DMS153 (cell line): ENCODE measurements at regions not wholly inside any gene's neighbourhood (a gene's known extent, or its start where the extent isn't known, plus 50 kb on each side); places are given as distances from the start of the nearest gene placed in this dataset.

Source experiments
- DNase-seq: peaks from one replicate; lab custom pipeline; 2025; lab: John Stamatoyannopoulos, UW

DNA sequence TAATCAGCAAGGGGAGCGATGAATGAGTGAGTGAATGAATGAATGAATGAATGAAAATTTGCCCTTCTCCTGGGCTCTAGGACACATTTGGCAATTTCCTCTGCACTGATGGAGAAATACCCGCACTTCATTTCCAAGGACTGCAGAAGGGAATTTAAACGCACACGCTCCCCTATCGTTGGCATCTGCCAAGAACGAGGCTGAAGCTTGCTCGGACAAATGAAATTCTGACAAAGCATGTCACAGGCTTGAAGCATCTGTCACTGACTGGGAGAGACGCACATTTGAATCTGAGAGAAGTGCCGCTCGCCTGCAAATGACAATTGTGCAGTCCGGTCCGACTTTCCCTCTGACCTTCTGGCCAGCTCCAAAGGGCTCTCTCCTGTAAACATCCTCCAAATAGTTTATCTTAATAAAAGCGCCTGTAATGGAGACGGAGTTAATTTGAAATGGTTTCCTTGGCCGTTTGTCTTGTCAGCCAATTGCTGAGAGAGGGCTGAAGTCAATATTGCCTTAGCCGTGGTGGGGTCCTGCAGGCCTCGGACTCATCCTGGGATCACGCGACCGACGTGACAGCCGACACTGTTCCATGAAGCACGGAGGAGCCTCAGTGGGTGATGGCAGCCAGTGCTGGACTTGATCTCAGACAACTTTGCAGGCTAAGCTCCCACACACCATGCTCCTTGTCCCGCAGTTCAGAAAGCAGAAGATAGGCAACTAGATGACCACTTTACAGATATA, 260.7 kb downstream of the MN1 start:
- no peak for DNase-seq

DNA sequence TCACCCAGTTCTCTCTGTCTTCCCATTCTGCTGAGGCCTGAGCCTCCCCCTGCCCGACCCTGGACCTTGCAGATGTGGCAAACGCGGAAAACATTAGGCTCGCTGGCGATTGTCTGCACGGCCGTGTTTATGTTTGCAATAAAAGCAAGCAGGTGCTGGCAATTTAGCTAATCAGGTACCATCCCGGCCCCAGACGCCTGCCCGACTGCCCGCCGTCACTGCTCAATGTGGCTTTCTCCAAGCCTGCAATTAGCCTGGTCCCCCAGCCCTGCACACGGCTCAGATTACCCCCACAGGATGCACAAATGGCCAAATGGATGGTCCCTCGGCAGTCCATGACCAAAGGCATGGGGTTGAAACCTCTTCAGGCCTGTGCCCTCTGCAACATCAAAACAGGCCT, 259.7 kb downstream of the MN1 start:
- peak; percentile 27 for DNase-seq

DNA sequence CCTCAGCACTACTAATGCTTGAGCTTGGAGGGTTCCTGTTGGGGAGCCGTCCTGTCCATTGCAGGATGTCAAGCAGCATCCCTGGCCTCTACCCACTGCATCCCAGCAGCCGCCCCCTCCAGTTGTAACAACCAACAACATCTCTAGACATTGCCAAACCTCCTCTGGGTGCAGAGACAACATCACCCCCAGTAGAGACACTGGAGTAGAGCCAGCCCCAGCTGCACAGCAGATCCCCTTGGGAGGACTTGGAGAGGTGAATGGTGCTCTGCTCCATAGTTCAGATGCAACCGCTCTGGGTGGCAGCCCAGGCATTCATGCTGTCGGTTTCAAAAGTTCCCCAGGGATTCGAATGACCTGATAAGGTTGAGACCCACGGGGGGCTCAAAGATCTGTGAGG, 259.0 kb downstream of the MN1 start:
- DNase-seq = peak; percentile 5

DNA sequence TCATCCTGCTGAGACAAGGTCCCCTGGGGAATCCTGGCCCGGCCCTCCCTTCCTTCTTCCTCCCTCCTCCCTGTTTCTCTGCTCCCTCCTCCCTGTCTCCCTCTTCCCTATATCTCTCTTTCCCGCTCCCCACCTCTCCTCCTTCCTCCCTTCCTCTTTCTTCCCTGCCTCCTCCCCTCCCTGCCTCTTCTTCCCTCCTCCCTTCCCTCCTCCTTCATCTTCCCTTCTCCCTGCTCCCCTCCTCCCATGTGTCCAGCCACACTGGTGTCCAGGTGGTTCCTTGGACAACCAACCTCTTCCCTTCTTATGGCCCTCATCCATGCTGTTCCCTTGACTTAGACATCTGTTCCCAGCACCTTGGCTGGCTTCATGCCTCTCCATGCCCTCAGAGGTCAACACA, 258.1 kb downstream of the MN1 start:
- DNase-seq = no peak

DNA sequence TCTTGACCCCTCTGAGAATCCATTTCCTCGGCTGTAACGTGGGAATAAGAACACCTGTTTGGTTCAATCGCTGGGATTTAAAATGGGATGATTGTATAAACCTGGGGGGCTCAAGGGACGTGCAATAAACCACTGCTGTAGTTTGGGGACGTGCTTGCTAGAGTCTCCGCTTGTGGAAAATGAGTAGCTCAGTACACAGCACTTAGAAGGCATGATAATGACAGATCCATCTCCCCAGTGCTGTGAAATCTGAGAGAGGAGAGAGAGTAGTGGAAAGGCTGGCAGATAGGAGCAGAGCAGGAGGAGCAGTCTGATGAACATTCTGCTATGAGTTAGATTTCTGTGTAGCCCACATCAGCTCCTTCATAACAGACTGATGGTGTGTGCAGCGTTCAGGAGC, 256.5 kb downstream of the MN1 start:
- DNase-seq = no peak

DNA sequence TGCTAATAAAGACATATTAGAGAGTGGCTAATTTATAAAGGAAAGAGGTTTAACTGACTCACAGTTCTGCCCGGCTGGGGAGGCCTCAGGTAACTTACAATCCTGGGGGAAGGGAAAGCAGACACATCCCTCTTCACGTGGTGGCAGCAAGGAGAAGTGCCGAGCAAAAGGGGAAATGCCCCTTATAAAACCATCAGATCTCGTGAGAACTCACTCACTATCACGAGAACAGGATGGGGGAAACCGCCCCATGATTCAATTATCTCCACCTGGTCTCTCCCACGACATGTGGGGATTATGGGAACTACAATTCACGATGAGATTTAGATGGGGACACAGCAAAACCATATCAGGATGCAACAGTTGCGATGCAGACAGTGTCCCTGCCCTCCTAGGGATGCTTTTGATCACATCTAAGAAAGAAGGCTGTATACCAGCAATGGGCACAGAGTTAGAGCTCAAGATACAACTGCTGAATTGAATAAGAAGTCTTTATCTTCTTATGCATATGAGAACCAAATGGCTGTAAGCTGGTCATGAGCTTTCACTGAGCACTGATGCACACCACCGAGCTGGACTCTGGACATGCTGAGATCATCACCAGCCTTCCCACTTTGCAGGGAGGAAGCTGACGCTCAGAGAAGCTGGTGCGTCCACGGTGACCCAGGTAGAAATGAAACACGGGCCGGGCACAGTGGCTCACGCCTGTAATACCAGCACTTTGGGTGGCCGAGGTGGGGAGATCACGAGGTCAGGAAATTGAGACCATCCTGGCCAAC, 255.2 kb downstream of the MN1 start:
- DNase-seq = no peak

DNA sequence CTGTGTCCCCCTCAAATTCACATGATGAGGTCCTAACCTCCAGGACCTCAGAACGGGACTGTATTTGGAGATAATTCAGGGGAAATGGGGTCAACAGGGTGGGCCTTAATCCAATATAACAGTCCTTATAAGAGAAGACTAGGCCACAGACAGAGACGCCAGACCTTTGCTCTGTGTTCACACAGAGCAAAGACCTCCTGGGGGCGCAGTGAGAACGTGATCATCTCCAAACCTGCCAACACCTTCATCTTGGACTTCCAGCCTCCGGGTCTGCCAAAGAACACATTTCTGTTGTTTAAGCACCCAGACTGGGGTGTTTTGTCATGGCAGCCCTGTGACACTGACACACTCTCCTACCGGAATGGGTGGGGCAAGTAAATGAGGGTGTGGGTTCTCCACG, 250.2 kb downstream of the MN1 start:
- no peak for DNase-seq

DNA sequence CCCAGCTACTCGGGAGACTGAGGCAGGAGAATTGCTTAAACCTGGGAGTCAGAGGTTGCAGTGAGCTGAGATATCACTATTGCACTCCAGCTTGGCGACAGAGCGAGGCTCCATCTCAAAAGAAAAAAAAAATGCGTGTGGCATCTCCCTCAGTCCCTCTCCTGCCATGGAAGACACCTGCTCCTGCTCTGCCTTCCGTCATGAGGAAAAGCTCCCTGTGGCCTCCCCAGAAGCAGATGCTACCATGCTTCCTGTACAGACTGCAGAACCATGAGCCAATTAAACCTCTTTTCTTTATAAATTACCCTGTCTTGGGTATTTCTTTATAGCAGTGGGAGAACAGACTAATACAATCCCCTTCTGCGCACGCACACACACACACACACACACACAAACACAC, 249.4 kb downstream of the MN1 start:
- no peak for DNase-seq

DNA sequence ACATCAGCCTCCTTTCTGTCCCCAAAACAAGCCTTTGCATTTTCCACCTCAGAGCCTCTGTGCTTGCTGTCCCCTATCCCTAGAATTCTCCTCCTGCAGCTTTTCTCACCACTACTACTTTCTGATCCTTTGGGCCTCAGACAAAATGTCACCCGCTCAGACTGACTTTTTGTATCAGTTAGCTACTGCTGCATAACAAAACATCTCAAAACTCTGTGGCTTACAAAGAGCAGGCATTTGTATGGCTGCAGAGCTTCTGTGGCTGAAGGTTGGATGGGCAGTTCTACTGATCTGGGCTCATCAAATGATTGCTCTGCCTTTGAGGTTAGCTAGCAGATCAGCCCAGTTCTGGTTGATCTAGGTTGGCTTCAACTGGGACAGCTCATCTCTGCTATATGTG, 248.7 kb downstream of the MN1 start:
- DNase-seq = no peak

DNA sequence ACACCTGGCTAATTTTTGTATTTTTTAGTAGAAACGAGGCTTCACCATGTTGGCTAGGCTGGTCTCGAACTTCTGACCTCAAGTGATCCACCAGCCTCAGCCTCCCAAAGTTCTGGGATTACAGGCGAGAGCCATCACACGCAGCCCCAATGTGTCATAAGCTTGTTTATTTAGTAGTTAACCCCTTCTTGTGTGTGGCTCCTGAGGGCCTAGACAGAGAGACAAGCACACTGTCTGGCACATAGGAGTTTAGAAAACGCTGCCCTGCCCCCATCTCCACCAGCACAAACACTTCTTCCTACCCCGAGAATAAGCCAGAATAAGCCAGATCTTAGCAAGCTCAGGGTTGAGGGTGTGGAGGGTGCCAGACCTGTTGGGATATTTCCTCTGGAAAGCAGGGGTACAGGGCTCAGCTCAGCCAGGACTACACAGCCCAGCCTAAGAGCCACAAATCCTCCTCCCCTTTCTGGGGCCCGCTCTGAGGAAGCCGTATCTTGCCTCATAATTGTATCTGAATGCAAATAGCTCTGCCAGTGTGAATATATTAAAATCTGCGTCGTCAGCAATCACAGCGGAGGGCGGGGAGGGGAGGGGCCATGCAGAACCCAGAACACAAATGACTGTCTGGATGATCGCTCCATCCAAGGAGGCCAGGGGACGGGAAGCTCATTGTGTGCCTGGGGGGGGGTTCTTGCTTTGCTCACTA, 247.3 kb downstream of the MN1 start:
- DNase-seq = peak; percentile 10

DNA sequence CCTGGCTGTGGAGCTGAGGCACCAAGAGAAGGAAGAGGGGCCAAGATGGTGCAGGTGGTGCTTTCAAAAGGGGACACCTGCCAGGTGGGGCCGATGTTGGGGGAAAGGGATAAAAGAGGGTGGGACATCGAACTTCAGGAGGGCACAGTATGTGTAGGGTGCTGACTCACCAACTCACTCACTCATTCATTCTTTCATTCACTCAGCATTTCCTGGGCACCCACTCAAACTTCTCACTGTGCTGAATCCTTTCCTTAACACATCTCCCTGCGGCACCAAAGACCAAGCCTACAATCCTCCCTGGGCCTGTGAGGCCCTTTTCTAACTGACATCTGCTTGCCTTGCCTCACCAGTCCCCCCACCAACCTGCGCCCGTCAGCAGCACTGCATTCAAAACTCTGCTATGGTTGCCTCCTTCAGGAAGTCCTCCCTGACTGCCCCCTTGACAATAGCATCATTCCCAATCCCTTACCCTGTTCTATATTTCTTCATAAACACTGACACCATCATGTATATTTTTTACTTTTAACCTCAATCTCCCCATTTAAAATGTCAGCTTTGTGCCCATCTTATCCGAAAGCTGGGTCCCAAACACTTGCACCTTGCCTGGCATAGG, 246.6 kb downstream of the MN1 start:
- DNase-seq = no peak

DNA sequence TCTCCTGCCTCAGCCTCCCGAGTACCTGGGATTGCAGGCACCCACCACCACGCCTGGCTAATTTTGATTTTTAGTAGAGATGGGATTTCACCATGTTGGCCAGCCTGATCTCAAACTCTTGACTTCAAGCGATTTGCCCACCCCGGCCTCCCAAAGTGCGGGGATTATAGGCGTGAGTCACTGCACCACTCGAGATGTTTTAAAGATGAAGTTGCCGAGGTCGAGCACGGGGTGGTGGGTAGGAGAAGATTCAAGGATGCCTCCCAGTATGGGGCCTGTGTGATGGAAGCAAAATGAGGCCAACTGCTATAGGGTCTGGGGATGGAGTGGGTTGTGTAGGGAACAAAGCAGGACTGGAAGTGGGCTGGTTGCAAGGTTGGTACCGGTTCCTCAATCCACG, 245.2 kb downstream of the MN1 start:
- DNase-seq = no peak

DNA sequence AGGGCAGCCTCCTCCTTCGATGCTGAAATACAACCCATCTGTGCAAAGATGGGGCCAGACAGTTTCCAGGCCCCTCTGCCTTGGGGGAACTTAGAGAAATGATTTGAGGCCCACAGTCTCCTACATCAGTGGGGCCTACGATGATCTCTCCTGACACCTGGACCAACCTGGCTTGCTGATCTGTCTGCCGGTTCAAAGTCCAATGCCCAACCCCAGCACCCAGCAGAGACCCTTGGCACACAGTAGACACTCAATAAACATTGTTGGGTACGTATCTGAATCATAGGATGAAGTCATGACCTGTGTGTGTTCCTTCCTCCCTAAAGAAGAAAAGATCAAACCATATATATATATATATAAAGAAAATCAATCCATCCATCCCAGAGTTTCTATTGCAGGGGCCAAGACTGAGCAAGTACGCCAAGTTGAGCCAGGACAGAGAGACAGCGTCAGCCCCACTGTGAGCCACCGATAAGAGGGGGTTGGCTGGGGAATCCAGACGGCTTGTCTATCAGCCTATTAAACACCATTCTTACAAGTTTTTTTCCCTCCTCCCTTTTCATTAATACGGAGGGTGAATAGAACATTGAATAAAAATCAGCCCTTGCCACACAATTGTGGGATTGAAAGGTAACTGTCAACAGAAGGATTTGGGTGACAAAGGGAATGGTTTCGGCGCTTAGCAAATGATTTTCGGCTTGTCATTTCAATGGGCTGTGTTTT, 244.1 kb downstream of the MN1 start:
- no peak for DNase-seq

DNA sequence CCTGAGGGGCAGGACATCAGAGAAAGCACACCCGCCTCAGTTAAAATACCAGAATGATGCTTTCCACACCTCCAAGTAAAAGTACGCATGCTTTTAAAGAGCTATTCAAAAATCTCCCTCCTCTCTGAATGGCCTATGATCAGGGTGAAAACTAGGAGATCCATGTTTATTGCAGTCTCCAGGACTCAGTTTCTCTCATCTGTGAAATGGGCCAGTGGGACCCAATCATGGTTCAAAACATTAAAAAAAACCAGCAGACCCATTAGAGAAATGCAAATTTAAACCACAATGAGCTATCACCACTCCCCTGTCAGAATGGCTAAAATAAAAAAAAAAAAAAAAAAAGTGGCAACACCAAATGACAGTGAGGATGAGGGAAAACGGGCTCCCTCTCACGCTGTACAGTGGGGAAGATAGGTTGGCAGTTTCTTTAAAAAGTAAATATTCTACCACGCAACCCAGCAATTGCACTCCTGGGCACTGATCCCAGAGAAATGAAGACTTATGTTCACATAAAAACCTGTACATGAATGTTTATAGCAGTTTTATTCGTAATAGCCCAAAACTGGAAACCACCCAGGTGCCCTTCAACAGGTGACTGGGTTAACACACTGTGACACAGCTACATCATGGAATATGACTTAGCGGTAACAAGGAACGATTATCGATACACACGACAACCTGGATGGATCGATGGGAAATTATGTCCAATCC, 242.7 kb downstream of the MN1 start:
- DNase-seq = no peak

DNA sequence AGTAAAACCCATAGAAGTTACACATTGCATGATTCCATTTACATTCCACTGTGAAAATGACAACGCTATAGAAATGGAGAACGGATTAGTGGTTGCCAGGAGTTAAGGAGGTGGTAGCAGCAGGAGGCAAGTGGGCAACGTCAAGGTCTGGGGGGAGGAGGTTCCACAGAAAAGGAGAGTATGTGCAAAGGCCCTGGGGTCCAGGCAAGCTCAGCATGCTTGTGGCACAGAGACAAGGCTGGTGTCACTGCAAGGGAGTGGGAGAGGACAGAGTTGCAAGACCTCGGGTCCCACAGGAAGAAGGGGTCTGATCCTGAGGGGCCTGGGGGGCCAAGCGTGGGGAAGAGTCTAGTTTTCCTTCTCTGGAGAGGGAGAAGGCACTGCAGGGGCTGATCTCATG, 240.8 kb downstream of the MN1 start:
- no peak for DNase-seq

DNA sequence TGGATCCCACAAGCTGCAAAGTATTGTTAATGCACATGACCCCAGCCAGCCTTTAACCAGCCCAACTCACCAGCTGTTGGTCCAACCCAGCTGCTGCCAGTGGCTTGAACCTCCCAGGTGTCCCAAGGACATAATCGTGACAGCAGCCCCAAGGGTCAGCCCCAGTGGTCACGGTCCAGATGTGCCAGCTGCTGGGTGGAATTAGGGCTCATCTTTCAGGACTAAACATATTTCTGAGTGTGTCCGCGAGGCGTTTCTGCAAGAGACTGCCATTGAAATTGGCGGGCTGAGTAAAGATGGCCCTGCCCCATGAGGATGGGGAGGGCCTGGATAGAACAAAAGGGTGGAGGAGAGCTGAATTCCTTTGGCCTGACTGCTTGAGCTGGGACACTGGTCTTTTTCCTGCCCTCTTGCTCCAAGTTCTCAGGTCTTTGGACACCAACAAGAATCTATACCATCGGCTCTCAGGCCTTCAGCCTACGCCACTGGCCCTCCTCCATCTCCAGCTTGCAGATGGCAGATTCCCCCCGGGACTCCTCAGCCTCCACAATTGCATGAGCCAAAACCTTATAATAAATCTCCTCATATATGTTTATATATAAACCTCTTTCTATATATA, 240.2 kb downstream of the MN1 start:
- DNase-seq = no peak

DNA sequence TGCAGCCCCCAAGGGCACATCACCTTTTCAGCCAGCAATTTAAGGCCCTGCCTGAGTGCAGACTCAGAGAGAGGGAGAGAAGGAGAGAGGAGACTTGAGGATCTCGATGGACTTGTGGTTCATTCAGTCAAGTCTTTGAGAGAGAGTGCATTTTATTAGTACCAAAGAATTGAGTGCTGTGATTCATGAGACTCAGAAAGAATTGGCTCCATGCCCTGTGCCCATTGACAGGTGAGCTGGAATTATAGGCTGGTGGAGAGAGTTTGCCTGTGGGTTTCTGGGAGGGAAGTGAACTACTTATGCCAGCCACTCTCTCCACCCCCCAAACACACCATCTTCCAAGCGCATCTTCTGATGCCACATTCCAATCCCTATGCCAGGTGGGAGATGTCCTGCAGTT, 236.8 kb downstream of the MN1 start:
- no peak for DNase-seq

DNA sequence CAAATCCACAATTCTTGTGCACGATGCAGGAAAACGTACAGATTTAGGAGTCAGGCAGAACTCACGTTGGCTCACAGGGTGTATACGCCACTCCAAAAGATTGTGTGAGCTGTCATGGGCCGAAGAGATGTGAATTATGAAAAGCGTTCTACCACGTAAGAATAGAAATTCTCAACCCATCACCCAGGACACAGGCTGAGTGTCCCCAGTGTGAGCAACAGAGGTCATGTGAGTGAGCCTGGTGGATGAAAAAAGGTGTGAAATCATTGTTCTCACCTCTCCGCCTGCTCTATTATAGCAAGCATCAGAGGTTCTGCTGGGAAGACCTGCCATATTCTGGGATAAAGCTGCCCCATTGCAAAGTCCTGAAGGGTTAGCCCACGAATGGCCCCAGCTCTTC, 235.0 kb downstream of the MN1 start:
- DNase-seq = no peak

DNA sequence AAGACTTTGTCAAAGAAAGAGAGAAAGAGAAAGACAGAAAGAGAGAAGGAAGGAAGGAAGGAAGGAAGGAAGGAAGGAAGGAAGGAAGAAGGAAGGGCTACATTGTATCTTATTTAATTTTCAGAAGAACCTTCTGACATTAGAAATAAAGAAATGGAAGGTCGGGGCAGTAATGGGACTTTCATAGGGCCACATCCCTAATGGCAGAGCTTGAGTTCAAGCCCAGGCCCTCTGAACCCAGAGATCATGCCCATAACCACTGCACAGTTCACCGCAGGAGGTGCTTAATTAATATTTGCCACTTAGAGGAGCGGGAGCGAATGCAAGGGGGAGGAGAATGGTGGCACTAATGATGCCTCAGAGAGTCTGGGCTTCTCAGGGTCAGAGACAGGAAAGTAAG, 233.3 kb downstream of the MN1 start:
- no peak for DNase-seq

DNA sequence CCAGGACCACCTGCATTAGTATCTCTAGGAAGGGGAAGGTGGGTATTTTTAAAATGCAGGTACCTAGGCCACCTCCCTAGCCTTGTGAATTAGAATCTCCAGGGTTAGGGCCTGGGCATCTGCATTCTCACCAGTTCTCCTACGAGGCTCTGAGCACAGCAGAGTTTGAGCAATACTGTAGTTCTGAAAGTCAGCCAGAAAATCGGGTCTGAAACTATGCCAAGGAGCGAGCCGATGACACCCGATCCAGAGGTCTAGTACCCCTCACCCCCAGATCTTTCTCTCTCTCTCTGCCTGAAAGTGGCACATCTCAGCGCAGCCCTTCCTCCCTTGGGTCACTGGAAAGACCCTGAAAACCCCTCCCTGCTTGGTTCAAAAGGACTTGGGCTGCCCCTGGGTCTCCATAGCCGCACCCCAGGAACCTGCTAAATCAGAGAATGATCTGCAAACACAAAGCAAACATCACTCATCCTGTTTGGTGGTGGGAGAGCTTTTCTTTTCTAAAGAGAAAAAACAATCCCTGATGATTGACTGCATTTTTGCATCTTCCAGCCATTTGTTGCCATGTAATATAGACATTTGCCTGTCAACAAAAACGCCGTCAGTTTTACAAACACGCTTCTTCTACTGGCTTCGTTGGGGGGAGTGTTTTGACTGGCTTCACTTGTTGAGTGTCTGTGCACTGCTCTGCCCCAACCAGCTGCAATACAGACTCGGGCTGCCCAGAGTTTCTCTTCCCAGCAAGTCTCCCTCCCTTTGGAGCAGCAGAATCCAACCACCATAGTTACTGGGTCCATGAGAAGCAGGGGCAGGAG, 229.9 kb downstream of the MN1 start:
- no peak for DNase-seq
